HFFc6 (cell line): ENCODE measurements at regions not wholly inside any gene's neighbourhood (a gene's known extent, or its start where the extent isn't known, plus 50 kb on each side); places are given as distances from the start of the nearest gene placed in this dataset.

Experiments used
- DNase-seq: peaks from one replicate; pipeline ENCODE4 v3.0.0-alpha.2; 2018
- H3K27ac Mint-ChIP-seq: 2 replicates; pipeline ENCODE4 v1.8.0; 2020; ENCODE audit warnings: mild to moderate bottlenecking, mixed read lengths
- H3K27me3 Mint-ChIP-seq: 2 replicates; pipeline ENCODE4 v1.8.0; 2021; ENCODE audit warnings: mild to moderate bottlenecking, moderate library complexity, mixed read lengths; ENCODE audit not compliant: insufficient read depth
- H3K36me3 Mint-ChIP-seq: 2 replicates; pipeline ENCODE4 v1.8.0; 2021; ENCODE audit warnings: low read depth, mixed read lengths
- H3K4me1 Mint-ChIP-seq: 2 replicates; pipeline ENCODE4 v1.8.0; 2020; ENCODE audit warnings: low read depth, mixed read lengths
- H3K4me3 Mint-ChIP-seq: 2 replicates; pipeline ENCODE4 v1.8.0; 2020; ENCODE audit warnings: mild to moderate bottlenecking, moderate library complexity, mixed read lengths
- H3K9me3 Mint-ChIP-seq: 2 replicates; pipeline ENCODE4 v1.8.0; 2020; ENCODE audit warnings: mild to moderate bottlenecking, mixed read lengths
- TF ChIP-seq, protein P1 (sequence below): fragments of 200-600 bp; sonication (generic); IDR thresholded peaks from 2 replicates; pipeline ENCODE4 v1.5.0; 2021; ENCODE audit warnings: antibody characterized with exemption, mild to moderate bottlenecking

DNA sequence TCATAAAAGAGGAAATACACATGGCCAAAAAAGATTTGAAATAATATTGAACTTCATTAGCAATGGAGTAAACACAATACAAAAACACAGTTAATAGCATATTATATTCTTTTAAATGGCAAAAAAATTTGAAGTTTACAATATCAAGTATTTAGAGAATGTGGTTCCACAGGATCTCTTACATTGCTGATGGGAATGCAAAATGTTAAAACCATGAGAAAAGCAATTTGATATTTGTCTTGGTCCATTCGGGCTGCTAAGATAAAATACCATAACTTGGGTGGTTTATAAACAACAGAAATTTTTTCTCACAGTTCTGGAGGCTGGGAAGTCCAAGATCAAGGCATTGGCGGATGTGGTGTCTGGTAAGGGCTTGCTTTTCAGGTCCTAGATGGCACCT lies 154.0 kb upstream of the PLN start:
- Mint-ChIP-seq H3K4me1 (peaks cover 14% of the 10 kb centered on the region), H3K36me3 (no peaks in the 10 kb centered on the region), H3K4me3 (no peak overlapping the region), H3K27ac (no peak overlapping the region), H3K9me3 (no peaks in the 10 kb centered on the region), H3K27me3 (no peaks in the 10 kb centered on the region)
- no peak for DNase-seq
- TF ChIP-seq, protein P1, sequence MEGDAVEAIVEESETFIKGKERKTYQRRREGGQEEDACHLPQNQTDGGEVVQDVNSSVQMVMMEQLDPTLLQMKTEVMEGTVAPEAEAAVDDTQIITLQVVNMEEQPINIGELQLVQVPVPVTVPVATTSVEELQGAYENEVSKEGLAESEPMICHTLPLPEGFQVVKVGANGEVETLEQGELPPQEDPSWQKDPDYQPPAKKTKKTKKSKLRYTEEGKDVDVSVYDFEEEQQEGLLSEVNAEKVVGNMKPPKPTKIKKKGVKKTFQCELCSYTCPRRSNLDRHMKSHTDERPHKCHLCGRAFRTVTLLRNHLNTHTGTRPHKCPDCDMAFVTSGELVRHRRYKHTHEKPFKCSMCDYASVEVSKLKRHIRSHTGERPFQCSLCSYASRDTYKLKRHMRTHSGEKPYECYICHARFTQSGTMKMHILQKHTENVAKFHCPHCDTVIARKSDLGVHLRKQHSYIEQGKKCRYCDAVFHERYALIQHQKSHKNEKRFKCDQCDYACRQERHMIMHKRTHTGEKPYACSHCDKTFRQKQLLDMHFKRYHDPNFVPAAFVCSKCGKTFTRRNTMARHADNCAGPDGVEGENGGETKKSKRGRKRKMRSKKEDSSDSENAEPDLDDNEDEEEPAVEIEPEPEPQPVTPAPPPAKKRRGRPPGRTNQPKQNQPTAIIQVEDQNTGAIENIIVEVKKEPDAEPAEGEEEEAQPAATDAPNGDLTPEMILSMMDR, result no peak

DNA sequence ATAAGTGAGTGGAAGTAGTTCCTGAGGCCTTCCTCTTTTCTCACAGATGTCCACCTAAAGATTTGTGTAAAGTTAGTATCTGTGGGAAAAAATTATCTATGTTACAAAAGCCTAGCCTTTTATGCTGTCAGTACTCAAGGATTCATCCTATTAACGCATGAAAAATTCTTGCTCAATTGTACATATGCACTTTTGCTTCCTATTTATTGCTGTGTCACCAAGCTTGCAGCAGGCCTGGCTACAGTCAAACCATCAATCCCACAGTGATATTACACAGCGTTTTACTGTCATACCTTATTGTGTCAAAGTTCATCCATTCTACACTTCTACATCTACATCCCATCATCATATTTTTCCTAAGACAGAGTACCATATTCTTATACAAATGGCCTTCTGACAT lies 151.1 kb upstream of the PLN start:
- Mint-ChIP-seq H3K4me1 (no peaks in the 10 kb centered on the region), H3K27me3 (peaks cover 1% of the 10 kb centered on the region; the same call in 1 of the 2 replicates), H3K36me3 (no peaks in the 10 kb centered on the region), H3K27ac (no peak overlapping the region), H3K4me3 (no peak overlapping the region), H3K9me3 (no peaks in the 10 kb centered on the region)
- no peak for DNase-seq
- TF ChIP-seq, protein P1, result no peak

DNA sequence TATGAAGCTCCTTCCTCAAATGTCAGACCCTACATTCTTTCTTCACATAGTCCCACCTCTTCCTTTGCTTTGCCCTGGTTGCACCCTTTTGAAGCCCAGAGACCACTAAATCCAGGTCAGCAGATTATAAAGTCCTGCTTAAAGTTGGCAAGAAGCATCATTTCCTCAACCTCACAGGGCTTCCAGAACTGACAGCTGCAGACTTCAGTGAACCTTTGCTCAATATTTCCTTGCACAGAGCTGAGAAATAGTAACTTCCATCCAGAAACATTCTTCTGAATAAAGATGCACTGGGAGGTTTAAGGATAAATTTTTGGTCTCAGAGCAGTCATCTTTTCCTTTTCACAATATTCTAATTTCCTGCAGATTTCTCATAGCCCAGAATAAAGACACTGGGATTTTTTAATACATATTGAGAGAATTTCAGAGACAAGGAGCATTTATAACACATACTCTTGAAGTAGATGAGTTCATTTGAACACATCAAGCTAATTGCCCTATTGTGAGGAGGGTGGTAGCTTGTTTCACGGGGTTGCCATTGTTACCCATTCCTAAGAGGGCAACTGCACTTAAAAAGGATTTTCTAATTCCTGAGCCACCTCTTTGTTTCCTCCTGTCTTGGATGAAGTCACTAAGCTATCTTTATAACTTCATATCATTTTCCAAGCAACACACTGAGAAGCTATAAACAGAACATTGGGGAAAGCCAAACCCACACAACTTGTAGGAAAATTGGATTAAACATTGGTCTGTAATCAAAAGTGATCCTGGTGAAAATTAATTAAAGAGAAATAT lies 150.2 kb upstream of the PLN start:
- H3K9me3 Mint-ChIP-seq, result no peaks in the 10 kb centered on the region
- DNase-seq, result no peak
- no peak overlapping the region for H3K27ac Mint-ChIP-seq
- TF ChIP-seq, protein P1, result no peak
- H3K4me1 Mint-ChIP-seq, result no peaks in the 10 kb centered on the region
- no peaks in the 10 kb centered on the region for H3K36me3 Mint-ChIP-seq
- peaks cover 1% of the 10 kb centered on the region; the same call in 1 of the 2 replicates for H3K27me3 Mint-ChIP-seq
- no peak overlapping the region for H3K4me3 Mint-ChIP-seq

DNA sequence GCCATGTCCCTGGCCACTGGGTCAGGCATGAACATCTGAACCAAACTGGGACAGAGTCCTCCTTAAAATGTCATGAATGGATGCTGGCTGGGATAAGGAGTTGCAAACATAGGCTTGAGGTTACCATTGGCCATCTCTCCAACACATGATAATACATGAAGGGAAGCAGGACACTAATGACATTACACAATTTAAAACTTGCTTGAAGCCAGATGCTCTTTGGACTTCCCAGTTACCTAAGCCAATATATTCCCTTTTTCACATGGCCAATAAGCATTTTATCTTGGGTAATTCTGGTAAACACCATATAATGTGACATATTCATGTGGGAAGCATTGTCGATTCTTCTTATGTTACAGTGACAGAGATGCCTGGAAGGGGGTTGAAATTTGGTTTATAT lies 148.0 kb upstream of the PLN start:
- no peak overlapping the region for H3K27ac Mint-ChIP-seq
- no peak overlapping the region for H3K4me3 Mint-ChIP-seq
- no peak for DNase-seq
- peaks cover 1% of the 10 kb centered on the region; the same call in 1 of the 2 replicates for H3K27me3 Mint-ChIP-seq
- no peaks in the 10 kb centered on the region for H3K4me1 Mint-ChIP-seq
- H3K36me3 Mint-ChIP-seq, result no peaks in the 10 kb centered on the region
- TF ChIP-seq, protein P1, result no peak
- H3K9me3 Mint-ChIP-seq, result no peaks in the 10 kb centered on the region

DNA sequence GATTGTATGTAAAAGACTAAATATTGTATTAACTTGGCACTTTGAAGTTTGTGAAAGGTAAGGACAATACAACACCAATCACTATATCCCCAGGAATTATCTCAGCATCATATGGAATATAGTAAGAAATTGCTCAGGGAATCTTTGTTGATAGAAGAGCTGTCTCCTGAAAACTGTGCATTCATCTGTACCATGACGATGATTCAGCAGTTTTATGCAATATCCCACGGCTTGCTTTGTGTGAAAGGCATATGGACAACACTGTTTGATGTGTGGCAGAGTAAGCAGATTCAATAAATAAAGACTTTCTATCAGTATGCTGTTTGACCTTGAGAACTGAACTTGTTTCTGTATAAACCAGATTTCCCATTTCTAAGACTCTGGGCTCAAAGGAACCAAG lies 147.5 kb upstream of the PLN start:
- Mint-ChIP-seq H3K27ac (no peak overlapping the region), H3K4me1 (no peaks in the 10 kb centered on the region), H3K9me3 (no peaks in the 10 kb centered on the region), H3K27me3 (peaks cover 1% of the 10 kb centered on the region; the same call in 1 of the 2 replicates), H3K4me3 (no peak overlapping the region), H3K36me3 (no peaks in the 10 kb centered on the region)
- no peak for DNase-seq
- TF ChIP-seq, protein P1, result no peak
